CD4-positive, CD25-positive, alpha-beta regulatory T cell (primary cell): ENCODE measurements at regions not wholly inside any gene's neighbourhood (a gene's known extent, or its start where the extent isn't known, plus 50 kb on each side); places are given as distances from the start of the nearest gene placed in this dataset.

Experiments used
- ATAC-seq, 2 donors: fragments of 150-1000 bp; cut with Tn5 transposase; one replicate each; pipeline ENCODE4 v1.10.0; 2021; ENCODE audit warnings: low read depth in 2 of 2, moderate number of reproducible peaks in 2 of 2, moderate library complexity in 1 of 2
- DNase-seq, 3 donors: peaks; one replicate each; pipeline versions ENCODE4 v3.0.0 to v3.0.0-alpha.2; 2012 to 2022; ENCODE audit warnings: mixed read lengths in 1 of 3
- H3K27ac ChIP-seq: one replicate; pipeline ENCODE4 v1.7.0; 2013; ENCODE audit warnings: mild to moderate bottlenecking, low read length; ENCODE audit not compliant: insufficient read depth, poor library complexity, severe bottlenecking
- H3K27me3 ChIP-seq: one replicate; pipeline ENCODE4 v1.7.0; 2013; ENCODE audit warnings: low read length; ENCODE audit not compliant: control insufficient read depth, insufficient read depth
- H3K36me3 ChIP-seq: one replicate; pipeline ENCODE4 v1.7.0; 2013; ENCODE audit warnings: mild to moderate bottlenecking, low read length, moderate library complexity; ENCODE audit not compliant: control insufficient read depth, insufficient read depth
- H3K4me1 ChIP-seq: 2 replicates; pipeline ENCODE4 v1.7.0; 2013; ENCODE audit warnings: mild to moderate bottlenecking, low read length; ENCODE audit not compliant: insufficient read depth, control insufficient read depth, poor library complexity, severe bottlenecking
- H3K4me3 ChIP-seq: one replicate; pipeline ENCODE4 v1.7.0; 2013; ENCODE audit warnings: low read depth, mild to moderate bottlenecking, low read length, moderate library complexity
- H3K9me3 ChIP-seq, 2 experiments: 1 replicate in 1 of 2; 2 replicates in 1 of 2; pipeline ENCODE4 v1.7.0; 2013; ENCODE audit warnings: low read length in 2 of 2, mild to moderate bottlenecking in 1 of 2, moderate library complexity in 1 of 2; ENCODE audit not compliant: control insufficient read depth in 2 of 2
- H3K27ac Mint-ChIP-seq, 3 donors: one replicate each; pipeline ENCODE4 v1.8.0; 2020 to 2022; ENCODE audit warnings: mild to moderate bottlenecking in 3 of 3, mixed read lengths in 3 of 3, moderate library complexity in 2 of 3
- H3K27me3 Mint-ChIP-seq: one replicate; pipeline ENCODE4 v1.8.0; 2022; ENCODE audit warnings: mild to moderate bottlenecking, mixed read lengths
- H3K36me3 Mint-ChIP-seq: one replicate; pipeline ENCODE4 v1.8.0; 2020; ENCODE audit warnings: mixed read lengths
- H3K4me1 Mint-ChIP-seq, 4 donors: one replicate each; pipeline ENCODE4 v1.8.0; 2020 to 2022; ENCODE audit warnings: mixed read lengths in 4 of 4, mild to moderate bottlenecking in 1 of 4
- H3K4me3 Mint-ChIP-seq, 4 donors: one replicate each; pipeline ENCODE4 v1.8.0; 2020 to 2022; ENCODE audit warnings: mild to moderate bottlenecking in 4 of 4, mixed read lengths in 4 of 4, moderate library complexity in 3 of 4
- H3K9me3 Mint-ChIP-seq, 7 donors: one replicate each; pipeline ENCODE4 v1.8.0; 2020 to 2022; ENCODE audit warnings: mixed read lengths in 7 of 7, mild to moderate bottlenecking in 3 of 7, moderate library complexity in 2 of 7

DNA sequence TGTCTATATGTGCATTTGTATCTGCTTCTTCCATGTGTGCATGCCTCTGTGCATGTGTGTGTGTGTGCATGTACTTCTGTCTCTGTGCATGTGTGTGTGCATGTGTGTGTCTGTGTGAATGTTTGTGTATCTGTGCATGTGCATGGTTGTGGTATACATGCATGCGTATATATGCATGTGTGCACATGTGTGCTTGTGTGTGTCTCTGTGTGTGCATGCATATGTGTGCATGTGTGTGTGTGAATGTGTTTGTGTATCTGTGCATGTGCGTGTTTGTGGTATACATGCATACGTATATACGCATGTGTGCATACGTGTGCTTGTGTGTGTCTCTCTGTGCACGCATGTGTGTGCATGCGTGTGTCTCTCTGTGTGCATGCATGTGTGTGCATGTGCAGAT, 363.2 kb upstream of the SFSWAP start:
- Histone ChIP-seq H3K27ac (no peak overlapping the region), H3K4me3 (no peak overlapping the region), H3K27me3 (no peaks in the 10 kb centered on the region), H3K9me3 (no peaks in the 10 kb centered on the region), H3K36me3 (no peaks in the 10 kb centered on the region), H3K4me1 (no peaks in the 10 kb centered on the region)
- Mint-ChIP-seq H3K27ac (no peak overlapping the region), H3K4me1 (no peaks in the 10 kb centered on the region), H3K36me3 (no peaks in the 10 kb centered on the region), H3K4me3 (no peak overlapping the region), H3K9me3 (peaks cover 0 to 3% (median 0%) of the 10 kb centered on the region in 7 donors), H3K27me3 (no peaks in the 10 kb centered on the region)
- ATAC-seq (no peak), DNase-seq (no peak)

DNA sequence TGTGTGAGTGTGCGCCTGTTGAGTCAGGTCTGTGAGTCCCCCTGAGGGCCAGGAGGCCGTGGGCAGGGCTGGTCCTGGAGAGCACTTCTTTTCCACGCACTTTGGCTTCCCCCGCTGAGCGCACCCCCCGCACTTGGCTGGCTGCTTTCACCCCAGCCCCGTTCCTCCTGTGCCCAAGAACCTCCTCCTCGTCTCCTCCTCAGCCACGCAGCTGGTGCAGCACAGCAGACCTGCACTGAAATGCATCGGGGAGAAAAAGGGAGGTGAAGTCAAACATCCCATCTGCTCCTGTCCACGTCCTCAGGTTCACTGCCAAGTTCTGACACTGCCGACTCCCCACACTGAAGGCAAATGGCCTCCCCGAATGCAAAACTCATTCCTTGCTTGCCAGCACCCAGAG, 362.7 kb upstream of the SFSWAP start:
- no peaks in the 10 kb centered on the region for H3K27me3 Mint-ChIP-seq
- Histone ChIP-seq H3K4me3 (no peak overlapping the region), H3K4me1 (no peaks in the 10 kb centered on the region), H3K36me3 (no peaks in the 10 kb centered on the region), H3K27ac (no peak overlapping the region), H3K27me3 (no peaks in the 10 kb centered on the region), H3K9me3 (no peaks in the 10 kb centered on the region)
- ATAC-seq (no peak), DNase-seq (no peak)
- H3K4me1 Mint-ChIP-seq = no peaks in the 10 kb centered on the region
- H3K4me3 Mint-ChIP-seq = no peak overlapping the region
- no peak overlapping the region for H3K27ac Mint-ChIP-seq
- H3K9me3 Mint-ChIP-seq = peaks cover 0 to 4% (median 0%) of the 10 kb centered on the region in 7 donors
- H3K36me3 Mint-ChIP-seq = no peaks in the 10 kb centered on the region

DNA sequence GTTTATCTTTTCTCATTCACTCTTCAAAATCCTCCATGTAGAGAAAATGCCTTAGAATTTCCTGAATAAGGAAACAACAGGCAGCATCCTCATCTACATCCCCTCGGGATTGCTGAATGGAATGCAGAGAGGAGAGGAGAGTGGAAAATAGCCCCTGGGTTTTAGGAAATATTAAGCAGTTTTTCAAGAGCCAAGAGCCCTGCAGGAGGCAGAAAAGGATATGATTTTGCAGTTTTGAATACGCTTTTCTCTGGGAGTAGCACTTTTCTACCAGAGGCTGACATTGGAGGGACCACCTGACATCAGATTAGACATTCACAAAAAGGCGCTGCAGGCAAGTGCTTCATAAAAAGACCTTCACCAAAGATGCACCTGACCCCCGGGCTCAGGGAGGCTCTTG, 362.2 kb upstream of the SFSWAP start:
- no peak for DNase-seq
- no peaks in the 10 kb centered on the region for H3K4me1 ChIP-seq
- no peak overlapping the region for H3K4me3 ChIP-seq
- Mint-ChIP-seq H3K27me3 (no peaks in the 10 kb centered on the region), H3K27ac (no peak overlapping the region), H3K9me3 (peaks cover 0 to 4% (median 0%) of the 10 kb centered on the region in 7 donors), H3K36me3 (no peaks in the 10 kb centered on the region), H3K4me1 (no peaks in the 10 kb centered on the region), H3K4me3 (no peak overlapping the region)
- ATAC-seq = no peak
- H3K27ac ChIP-seq = no peak overlapping the region
- no peaks in the 10 kb centered on the region for H3K27me3 ChIP-seq
- H3K9me3 ChIP-seq = no peaks in the 10 kb centered on the region
- H3K36me3 ChIP-seq = no peaks in the 10 kb centered on the region

DNA sequence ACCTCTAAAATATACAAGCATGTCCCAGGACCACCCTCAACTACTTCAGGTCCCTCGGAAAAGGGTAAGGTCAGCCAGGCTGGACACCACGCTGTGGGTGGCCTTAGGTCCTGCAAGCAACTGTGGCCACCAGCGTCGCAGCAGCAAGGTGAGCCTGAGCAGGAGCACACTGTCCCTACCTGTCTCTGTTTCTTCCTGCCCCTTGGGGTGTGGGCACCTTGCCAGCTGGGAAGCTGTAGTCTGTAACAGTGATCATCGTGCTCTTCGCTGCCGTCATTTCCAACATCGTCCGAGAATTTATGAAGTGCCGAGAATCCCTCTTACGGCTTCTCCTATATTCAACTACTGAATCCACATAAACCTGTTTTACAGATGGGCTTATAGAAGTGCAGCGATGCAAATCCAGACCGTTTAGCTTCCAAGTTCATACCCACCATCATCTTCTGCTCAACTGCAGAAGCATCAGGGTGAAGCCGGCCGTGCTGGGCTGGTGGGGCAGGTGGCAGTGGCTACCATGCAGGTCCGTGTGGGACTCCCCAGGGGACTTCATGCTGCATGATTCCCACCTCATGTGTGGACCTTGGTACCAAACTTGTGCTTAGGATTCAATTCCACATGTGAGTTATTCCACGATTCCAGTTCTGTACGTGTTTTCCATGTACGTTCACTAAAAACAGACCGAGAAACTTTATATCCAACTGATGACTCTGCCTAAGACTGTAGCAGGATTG, 361.3 kb upstream of the SFSWAP start:
- H3K4me3 ChIP-seq = no peak overlapping the region
- no peaks in the 10 kb centered on the region for H3K4me1 Mint-ChIP-seq
- no peak for DNase-seq
- H3K36me3 ChIP-seq = no peaks in the 10 kb centered on the region
- H3K4me1 ChIP-seq = no peaks in the 10 kb centered on the region
- H3K27me3 Mint-ChIP-seq = no peaks in the 10 kb centered on the region
- no peak for ATAC-seq
- H3K9me3 Mint-ChIP-seq = peaks cover 0 to 4% (median 0%) of the 10 kb centered on the region in 7 donors
- H3K4me3 Mint-ChIP-seq = no peak overlapping the region
- H3K36me3 Mint-ChIP-seq = no peaks in the 10 kb centered on the region
- H3K27ac Mint-ChIP-seq = no peak overlapping the region
- H3K27me3 ChIP-seq = no peaks in the 10 kb centered on the region
- H3K9me3 ChIP-seq = no peaks in the 10 kb centered on the region
- H3K27ac ChIP-seq = no peak overlapping the region

DNA sequence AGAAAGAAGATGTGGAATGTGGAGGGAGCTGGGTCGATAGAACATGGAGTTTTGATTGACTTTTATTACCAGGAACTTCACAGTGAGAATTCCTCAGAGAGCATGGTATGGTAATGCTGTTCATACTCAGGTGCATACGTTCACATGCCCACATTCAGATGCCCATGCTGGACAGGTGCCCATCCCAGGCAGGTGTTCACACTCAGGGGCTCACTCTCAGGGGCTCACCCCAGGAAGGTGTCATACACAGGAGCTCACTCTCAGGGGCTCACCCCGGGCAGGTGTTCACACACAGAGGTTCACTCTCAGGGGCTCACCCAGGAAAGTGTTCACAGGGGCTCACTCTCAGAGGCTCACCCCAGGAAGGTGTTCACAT, 360.0 kb upstream of the SFSWAP start:
- Histone ChIP-seq H3K36me3 (no peaks in the 10 kb centered on the region), H3K4me3 (no peak overlapping the region), H3K27ac (no peak overlapping the region), H3K27me3 (no peaks in the 10 kb centered on the region), H3K4me1 (no peaks in the 10 kb centered on the region), H3K9me3 (no peaks in the 10 kb centered on the region)
- H3K36me3 Mint-ChIP-seq = no peaks in the 10 kb centered on the region
- H3K4me1 Mint-ChIP-seq = no peaks in the 10 kb centered on the region
- H3K27me3 Mint-ChIP-seq = peaks cover 4% of the 10 kb centered on the region
- H3K9me3 Mint-ChIP-seq = peaks cover 0 to 4% (median 0%) of the 10 kb centered on the region in 7 donors
- no peak overlapping the region for H3K27ac Mint-ChIP-seq
- DNase-seq (no peak), ATAC-seq (no peak)
- no peak overlapping the region for H3K4me3 Mint-ChIP-seq

DNA sequence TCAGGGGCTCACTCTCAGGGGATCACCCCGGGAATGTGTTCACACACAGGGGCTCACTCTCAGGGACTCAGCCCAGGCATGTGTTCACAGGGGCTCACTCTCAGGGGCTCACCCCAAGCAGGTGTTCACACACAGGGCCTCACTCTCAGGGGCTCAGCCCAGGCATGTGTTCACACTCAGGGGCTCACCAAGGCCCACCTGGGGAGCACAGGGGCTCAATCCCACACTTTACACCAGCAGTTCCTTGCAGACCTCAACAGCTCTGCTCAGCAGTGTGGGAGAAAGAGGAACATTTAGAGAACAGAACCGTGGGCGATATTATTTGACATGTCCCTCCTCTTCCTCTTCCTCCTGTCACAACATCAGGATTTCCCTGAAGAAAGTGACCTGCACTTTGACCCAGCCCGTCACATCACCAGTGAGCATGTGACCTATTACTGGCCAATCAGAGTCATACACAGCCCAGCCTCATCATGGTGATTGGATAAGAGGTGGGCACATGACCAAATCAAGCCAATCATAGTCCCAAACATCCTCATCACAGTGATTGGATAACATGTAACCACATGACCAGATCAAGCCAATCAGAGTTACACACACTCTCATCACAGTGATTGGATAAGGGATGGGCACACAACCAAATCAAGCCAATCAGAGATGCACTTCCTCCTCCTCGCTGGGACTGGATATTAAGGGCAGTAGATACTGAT, 359.4 kb upstream of the SFSWAP start:
- Histone ChIP-seq H3K27ac (no peak overlapping the region), H3K27me3 (no peaks in the 10 kb centered on the region), H3K9me3 (no peaks in the 10 kb centered on the region), H3K4me3 (no peak overlapping the region), H3K36me3 (no peaks in the 10 kb centered on the region), H3K4me1 (no peaks in the 10 kb centered on the region)
- H3K27me3 Mint-ChIP-seq = peaks cover 4% of the 10 kb centered on the region
- no peaks in the 10 kb centered on the region for H3K36me3 Mint-ChIP-seq
- no peak overlapping the region for H3K27ac Mint-ChIP-seq
- DNase-seq (no peak), ATAC-seq (no peak)
- H3K9me3 Mint-ChIP-seq = peaks cover 0 to 4% (median 0%) of the 10 kb centered on the region in 7 donors
- H3K4me3 Mint-ChIP-seq = no peak overlapping the region
- H3K4me1 Mint-ChIP-seq = no peaks in the 10 kb centered on the region

DNA sequence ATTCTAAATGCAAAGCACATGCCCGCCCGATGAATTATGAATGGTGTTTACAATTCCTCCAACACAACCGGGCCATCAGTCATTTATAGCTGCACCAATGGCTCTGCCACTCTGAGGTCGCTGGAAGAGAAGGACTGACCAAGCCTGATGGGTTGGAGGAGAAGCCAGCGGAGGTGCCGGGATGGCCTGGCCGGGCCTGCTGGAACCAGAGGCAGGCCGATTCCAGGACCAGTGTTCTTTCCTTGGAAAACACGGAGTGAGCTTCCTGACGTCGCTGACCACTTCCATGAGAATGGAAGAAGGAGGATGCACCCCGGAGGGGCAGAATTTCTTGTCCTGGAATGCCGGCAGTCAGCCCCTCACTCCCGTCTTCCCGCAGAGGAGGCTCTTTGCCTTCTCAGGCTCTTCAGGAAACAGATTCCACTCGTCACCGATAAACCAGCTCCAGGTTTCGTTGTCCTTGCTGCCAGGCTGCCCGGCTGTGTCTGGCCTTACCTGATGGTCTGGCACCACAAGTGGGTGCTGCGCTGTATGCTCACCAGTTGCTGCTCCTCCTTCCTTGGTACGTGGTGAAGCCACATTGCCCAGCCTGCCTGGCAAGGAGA, 358.5 kb upstream of the SFSWAP start:
- Histone ChIP-seq H3K4me1 (no peaks in the 10 kb centered on the region), H3K27me3 (no peaks in the 10 kb centered on the region), H3K27ac (no peak overlapping the region), H3K9me3 (no peaks in the 10 kb centered on the region), H3K4me3 (no peak overlapping the region), H3K36me3 (no peaks in the 10 kb centered on the region)
- no peak for DNase-seq
- no peak overlapping the region for H3K4me3 Mint-ChIP-seq
- peaks cover 4% of the 10 kb centered on the region for H3K27me3 Mint-ChIP-seq
- no peaks in the 10 kb centered on the region for H3K36me3 Mint-ChIP-seq
- no peak overlapping the region for H3K27ac Mint-ChIP-seq
- H3K9me3 Mint-ChIP-seq = peaks cover 0 to 4% (median 0%) of the 10 kb centered on the region in 7 donors
- H3K4me1 Mint-ChIP-seq = no peaks in the 10 kb centered on the region
- ATAC-seq = no peak
